GM20431 (cell line): ENCODE measurements at regions not wholly inside any gene's neighbourhood (a gene's known extent, or its start where the extent isn't known, plus 50 kb on each side); places are given as distances from the start of the nearest gene placed in this dataset.

Source experiments
- in situ Hi-C: fragments of 300-500 bp; cut with MseI, MboI; formaldehyde crosslinking; loops from one replicate; pipeline ENCODE4 v1.15.0; 2020; ENCODE audit warnings: low sequenced_read_pairs; ENCODE audit not compliant: unreplicated experiment

DNA sequence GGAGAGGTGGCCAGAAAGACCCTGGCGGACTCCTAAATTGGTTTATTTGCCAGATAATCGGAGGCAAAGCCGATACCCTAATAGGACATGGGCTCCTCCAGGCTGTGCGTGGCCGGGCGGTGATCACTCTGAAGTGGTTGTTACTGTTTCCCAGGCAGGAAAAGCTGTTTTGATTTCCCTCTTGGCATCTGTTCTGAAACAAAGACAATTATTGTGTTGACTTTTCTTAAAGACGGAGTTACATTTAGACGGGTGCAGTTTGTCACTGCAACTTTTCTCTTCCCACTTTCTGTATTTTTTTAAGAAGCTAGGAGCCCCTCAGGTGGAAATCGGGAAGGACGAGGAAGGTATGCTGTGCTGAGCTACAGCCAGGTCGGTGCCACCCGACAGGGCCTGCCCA is 1288.4 kb downstream of the BRD1 start:
- in situ Hi-C loops = no loop called here

DNA sequence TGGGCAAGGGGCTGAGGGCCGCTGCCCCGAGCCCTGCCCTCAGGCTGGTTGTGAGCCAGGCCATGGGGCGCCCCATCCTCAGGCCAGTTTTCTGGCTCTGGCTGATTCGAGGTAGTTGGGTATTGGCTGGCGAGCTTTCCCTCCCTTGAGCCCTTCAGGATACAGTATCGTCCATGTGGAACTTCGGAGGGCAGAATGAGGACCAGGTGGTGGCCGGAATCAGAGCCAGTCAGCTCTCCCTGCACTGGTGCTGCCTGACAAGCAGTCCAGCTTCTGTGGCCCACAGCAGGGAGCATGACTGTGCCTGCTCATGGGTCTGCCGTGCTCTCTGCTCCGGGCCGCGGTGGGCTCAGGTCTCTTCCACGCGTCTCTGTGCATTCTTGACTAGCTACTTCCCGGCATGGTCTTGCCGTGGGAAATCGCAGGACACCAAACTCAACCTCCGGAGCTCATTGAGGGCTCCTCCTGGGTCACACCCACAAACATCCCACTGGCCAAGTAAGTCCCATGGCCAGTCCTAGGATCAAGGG is 1289.3 kb downstream of the BRD1 start:
- in situ Hi-C loops = no loop called here

DNA sequence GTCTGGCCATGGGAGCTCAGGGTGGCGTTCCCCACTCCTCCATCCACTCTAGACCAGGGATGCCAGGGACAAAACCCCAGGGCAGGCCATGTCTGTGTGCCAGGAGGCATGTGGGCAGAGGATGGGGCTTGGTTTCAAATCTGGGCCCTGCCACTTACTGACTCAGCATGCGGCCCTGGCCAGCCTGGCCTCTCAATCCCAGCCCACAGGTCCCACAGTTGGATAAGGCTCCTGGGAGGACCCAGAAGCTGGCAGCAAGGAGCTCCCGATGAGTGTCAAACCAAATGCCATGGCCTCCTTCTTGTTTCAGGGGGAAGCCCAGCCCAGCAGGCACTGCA is 1290.4 kb downstream of the BRD1 start:
- in situ Hi-C loops = no loop called here

GRCh38 chr22:48536541-48537342 is 1290.9 kb downstream of the BRD1 start:
- in situ Hi-C loops = no loop called here

DNA sequence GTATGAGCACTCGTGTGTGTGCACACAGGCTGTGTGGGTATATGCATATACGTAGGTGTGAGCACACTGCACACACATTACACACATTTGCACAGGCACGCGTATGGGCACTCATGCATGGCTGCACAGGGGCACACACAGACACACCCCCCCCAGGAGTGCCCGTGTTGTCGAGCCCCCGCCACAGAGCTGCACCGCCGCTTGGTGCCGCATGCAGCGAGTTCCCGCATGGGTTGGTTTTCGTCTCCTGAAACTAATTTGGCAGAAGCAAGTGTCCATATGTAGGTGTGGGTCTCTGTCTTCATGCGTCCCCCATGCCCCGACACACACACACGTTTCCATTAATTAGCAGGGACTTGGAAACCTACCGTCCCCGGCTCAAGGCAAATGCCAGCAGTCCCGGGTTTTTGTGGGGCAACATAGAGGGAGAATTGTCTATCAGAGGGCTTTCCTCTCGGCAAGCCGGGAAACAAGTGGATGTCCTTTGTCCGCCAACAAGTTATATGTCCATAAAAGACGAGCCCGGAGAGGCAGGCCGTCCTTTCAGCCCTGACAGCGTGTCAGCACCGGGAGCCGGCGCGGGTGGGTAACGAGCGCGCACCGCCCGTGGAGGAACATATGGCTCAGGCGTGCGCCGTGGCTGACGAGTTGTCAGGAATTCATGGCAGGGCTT is 1291.7 kb downstream of the BRD1 start:
- in situ Hi-C loops = no loop called here

DNA sequence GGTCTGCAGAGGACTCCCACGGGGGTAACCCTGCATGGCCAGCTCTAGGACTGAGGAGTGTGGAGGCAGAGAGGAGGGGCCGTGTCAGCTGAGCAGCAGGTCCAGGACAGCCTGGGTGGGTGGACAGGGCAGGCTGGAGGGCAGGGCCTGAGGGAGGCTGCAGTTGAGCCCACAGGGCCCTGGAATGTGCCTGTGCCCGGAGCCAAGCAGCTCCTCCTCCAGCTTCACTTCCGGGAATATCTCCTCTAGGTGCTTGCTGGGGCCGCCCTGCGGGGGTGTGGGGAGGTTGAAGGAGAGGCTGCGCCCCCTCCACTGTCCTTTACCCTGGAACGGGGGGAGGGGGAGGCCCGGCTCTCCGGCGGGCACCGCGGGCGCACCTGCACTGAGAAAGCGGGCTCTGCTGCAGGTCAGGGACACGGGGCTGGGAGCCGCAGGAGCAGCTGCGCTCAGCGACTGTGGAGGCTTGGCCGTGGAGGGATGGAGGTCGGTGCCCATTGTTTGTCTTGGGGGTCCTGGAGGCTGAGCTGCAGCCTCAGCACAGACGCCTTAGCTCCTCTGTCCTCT is 1293.2 kb downstream of the BRD1 start:
- in situ Hi-C loops = no loop called here

DNA sequence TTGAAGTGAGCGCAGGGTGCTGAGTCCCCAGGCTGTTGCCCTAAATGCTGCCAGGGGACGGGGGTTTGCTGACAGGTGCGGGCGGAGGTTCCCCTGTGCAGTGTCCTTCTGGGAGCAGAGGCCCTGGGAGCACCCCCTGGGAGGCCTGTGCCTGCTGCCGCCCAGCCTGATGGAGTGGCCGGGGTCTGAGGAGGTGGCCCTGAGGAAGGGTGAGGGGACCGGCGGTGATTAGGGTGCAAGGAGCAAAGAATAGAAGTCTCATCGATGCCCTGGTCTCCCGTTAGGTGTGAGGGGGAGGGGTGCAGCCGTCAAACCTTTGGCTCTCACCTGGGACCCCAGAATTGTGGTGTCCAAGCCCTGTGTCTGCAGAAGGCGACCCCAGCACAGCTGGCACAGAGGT is 1294.7 kb downstream of the BRD1 start:
- in situ Hi-C loops = no loop called here

GRCh38 chr22:48531761-48532435 is 1295.8 kb downstream of the BRD1 start:
- in situ Hi-C loops = no loop called here

DNA sequence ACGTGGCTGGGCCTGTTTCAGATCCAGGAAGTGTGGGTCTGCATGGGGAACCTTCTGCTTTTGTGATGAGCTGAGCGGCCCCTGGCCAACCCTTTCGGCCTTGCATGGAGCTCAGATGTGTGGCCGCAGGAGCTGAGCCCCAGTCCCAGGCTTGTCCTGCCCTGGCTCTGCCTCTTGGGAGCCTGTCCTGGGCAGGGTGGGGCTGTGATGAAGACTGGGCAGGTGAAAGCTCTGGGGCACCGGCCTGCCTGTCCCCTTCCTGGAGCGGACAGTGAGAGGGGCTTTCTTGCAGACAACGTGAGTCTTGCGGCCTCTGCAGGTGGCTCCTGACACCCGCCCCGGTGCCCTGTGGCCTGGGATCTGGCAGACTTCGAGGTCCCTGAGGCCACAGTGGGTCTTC is 1296.6 kb downstream of the BRD1 start:
- in situ Hi-C loops = no loop called here

DNA sequence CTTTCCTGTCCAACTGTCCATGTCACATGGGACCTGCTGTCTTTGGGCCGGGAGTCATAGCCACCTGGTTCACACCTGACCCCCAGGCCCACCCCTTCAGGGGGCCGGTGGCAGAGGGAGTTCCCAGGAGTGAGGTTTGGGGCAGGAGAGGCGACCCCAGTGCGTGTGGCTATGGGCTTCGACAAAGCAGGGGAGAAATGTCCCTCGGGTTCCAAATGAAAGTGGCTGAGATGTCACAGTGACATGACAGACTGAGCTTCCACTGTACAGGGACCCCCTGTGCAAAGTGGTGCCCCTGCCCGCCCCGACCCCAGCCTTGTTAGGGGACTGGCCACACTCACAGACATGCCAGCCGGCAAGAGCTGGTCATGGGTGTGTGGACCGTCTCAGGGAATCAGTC is 1297.0 kb downstream of the BRD1 start:
- in situ Hi-C loops = no loop called here

DNA sequence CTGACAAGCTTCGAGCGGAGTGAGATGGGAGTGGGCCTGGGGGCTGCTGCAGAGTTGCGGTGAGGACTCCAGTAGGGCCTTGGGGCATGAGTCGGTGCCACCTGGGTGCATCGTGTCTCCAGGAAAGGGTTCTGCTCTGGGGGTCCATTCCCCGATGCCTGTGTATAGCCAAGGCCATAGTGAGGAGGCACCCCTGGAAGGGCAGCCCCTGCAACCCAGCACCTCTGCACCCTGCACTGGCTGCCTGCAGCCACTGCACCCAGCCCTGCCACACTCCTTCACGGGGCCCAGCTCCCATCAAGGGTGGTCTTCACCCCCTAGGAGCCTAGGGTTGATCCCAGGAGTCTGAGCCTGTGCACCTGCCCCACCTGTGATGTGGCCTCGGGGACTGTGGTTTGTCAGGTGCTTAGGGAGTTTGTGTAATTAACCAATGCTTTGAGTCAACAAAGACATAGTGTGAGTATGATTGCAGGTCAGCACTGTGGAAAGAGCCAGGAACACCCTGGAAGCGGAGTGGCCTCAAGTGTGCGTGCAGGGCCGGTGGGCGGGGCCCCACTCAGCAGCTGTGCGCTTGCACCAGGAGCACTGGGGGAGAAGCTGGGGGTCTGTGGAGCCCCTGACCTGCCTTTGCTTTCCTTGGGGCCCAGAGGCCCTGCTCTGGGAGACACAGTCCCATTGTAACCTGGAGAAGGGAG is 1299.3 kb downstream of the BRD1 start:
- in situ Hi-C loops = no loop called here

GRCh38 chr22:48523761-48524160 is 1303.9 kb downstream of the BRD1 start:
- in situ Hi-C loops = no loop called here

GRCh38 chr22:48523091-48523490 is 1304.6 kb downstream of the BRD1 start:
- in situ Hi-C loops = no loop called here

DNA sequence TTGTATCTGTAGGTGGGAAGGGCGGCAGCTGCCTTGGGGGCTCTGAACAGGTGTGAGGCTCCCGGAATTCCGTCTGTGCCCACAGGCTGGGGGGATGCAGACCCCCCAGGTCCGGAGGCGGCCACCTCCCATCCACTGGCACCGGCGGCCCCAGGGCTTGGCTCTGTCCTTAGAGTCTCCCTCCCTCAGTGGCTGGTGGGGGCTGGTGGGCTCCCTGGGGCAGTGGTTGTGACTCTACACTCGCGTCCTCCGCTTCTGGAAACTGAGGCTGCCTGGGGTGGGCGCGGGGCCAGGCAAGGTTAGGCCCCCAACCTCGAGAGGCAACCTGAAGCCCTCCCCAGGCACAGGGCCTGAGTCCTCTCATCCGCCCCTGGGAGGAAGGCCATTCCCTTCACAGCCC is 1305.4 kb downstream of the BRD1 start:
- in situ Hi-C loops = no loop called here

GRCh38 chr22:48520884-48521588 is 1306.6 kb downstream of the BRD1 start:
- in situ Hi-C loops = no loop called here

DNA sequence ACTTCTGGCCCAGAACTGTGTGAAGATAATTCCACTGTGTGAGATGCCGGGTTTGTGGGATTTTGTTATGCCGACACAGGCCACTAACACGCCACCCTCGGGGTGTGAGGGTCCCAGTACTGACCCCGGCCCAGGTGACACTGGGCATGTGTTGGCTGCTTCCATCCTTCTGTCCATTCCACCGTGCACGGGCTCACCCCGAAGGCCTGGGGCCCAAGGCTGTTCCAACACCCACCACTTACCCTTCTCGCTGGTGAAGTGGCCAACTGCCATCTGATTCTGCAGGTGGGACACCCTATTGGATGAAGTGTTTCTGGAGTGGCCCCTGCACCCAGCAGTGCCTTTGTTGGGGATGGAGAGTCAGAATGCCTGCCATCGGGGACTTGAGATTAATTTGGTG is 1307.5 kb downstream of the BRD1 start:
- in situ Hi-C loops = no loop called here

GRCh38 chr22:48517039-48518030 is 1310.3 kb downstream of the BRD1 start:
- in situ Hi-C loops = no loop called here

GRCh38 chr22:48516571-48516970 is 1311.1 kb downstream of the BRD1 start:
- in situ Hi-C loops = no loop called here
